SHP77 treated with DMSO at 0.1 percent for 48 hours (cell line): ENCODE measurements at regions not wholly inside any gene's neighbourhood (a gene's known extent, or its start where the extent isn't known, plus 50 kb on each side); places are given as distances from the start of the nearest gene placed in this dataset.
"Not testable (repeated sequence)": the region's sequence is repeated elsewhere in the genome, so short reads cannot be mapped to it uniquely, and the experiment has no call there.

Source experiments
- DNase-seq: peaks from one replicate; lab custom pipeline; 2025; lab: John Stamatoyannopoulos, UW

GRCh38 chr6:80411486-80411885 lies 305.0 kb downstream of the BCKDHB start:
- DNase-seq: no peak

- not testable (repeated sequence) for DNase-seq
These were observed 301.5 kb downstream of the BCKDHB start for GRCh38 chr6:80407976-80408375.

- no peak for DNase-seq
These were observed 298.4 kb downstream of the BCKDHB start for GRCh38 chr6:80404889-80405288.

- no peak for DNase-seq
These were observed 296.9 kb downstream of the BCKDHB start for GRCh38 chr6:80403365-80403764.

GRCh38 chr6:80402266-80402665 lies 295.8 kb downstream of the BCKDHB start:
- DNase-seq: no peak
